HG03103 (cell line): ENCODE measurements at regions not wholly inside any gene's neighbourhood (a gene's known extent, or its start where the extent isn't known, plus 50 kb on each side); places are given as distances from the start of the nearest gene placed in this dataset.

Source experiments
- ATAC-seq: cut with Tn5 transposase; IDR thresholded peaks from one replicate; pipeline ENCODE4 v1.9.1; 2021; ENCODE audit warnings: low read depth; ENCODE audit not compliant: unreplicated experiment

GRCh38 chr21:31503939-31504338, 155.6 kb upstream of the SOD1 start:
- no peak for ATAC-seq

DNA sequence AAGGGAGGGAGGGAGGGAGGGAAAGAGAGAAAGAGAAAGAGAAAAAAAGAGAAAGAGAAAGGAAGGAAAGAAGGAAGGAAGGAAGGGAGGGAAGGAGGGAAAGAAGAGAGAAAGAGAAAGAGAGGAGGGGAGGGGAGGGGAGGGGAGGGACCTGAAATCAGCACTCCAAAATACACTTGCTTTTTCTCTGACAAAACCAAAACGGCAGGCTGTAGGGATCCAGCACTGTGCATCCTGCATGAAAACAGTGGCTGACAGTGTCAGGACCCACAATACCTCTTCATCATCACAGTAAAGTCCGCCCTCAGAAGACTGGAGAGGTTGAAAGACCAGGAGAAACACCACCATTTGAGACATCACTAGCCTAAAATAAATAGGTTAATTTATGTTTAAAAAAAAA, 156.0 kb upstream of the SOD1 start:
- ATAC-seq = no peak

GRCh38 chr21:31502537-31503143, 156.9 kb upstream of the SOD1 start:
- no peak for ATAC-seq

DNA sequence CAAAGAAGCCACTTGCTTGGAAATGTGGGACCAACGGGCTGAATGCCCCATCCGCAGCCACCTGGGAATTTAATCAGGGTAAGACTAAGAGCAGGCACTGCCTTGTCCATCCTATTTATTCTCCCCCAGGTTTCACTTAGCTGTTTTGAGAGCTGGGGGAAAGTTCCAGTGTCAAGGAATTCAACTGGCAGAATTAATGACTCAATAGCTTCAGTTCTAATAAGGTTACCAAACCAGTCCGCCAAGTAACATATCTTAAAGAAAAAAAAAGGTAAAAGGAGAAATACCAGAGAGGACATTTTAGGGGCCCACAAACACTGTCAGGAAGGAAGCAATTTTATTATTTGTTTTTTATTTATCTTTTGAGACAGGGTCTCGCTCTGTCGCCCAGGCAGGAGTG, 157.6 kb upstream of the SOD1 start:
- no peak for ATAC-seq

DNA sequence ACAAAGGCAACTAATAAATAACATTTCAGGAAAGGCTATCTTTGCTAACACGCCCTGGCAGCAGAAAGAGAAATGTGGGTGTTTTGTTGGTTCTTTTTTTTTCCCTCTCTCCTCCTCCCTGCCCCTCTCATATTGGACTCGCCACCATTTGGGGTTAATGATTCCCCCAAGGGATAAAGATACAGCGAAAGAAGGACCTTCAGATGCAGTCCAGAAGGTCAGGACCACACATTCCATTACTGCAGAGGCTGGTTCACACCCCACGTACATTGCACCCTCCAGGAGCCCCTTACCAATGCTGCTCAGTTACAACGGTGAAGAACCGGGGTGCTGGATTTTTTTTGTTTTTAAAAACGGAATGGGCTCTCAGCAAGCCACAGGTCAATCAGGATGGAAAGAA, 156.9 kb upstream of the TIAM1 start:
- no peak for ATAC-seq

DNA sequence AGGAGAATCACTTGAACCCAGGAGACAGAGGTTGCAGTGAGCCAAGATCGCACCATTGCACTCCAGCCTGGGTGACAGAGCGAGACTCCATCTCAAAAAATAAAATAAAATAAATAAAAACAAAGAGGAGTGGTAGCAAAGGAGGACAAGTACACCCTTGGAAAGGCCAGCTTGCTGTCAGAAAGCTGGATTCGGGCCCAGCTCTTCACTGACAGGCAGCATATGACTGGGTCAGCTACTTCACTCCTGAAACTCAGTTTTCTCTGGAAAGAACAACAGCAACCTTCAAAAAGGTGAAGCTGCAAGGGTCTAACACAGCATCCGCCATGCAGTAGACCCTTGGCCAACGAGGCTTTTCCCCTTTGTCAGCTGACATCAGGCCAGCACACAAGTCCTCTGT, 156.0 kb upstream of the TIAM1 start:
- ATAC-seq = no peak

- ATAC-seq = no peak
Observed at GRCh38 chr21:31498985-31499384, 154.9 kb upstream of the TIAM1 start.

GRCh38 chr21:31497914-31498313, 153.9 kb upstream of the TIAM1 start:
- ATAC-seq = no peak

DNA sequence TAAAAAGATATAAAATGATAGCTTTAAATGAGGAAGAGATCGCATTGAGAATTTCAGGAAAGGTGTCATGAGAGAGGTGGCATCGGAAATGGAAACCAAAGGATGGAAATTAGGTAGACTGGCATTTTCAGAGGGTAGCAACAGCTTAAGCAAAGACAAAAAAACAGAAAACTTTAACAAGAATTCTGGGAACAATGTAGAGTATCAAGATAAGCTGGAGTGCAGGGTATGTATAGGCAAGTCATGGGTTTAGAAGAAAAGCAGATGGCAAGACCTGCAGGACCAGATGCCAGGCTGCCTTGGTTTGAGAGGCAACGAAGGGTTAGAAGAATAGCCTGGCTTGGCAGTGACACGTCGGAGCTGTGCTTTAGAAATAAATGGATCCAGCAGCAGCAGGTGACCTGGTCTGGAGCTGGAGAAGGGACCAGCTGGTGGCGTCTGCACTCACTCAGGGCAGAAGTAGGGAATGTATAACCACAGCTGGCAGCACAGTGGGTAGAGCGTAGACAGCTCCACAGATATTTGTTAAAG, 149.4 kb upstream of the TIAM1 start:
- ATAC-seq = no peak

GRCh38 chr21:31491617-31492016, 147.6 kb upstream of the TIAM1 start:
- ATAC-seq = no peak

DNA sequence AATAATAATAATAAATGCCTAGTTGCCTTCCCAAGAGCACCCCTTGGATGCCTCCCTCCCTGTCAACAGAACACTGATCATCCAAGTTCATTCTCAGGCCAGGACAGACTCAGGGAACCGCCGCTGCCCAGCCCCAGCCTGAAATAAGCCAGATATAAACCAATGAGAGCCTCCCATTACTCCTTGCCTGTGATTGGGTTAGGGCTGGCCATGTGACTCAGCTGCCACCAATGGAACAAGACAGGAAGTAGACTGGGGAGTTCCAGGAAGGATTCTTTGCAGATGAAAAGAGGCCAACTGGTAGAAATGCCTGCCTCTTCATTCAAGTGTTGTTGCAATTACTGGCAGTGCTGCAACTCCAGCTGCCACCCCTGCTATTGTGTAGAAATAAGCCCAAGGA, 146.4 kb upstream of the TIAM1 start:
- ATAC-seq = no peak

- no peak for ATAC-seq
Observed at GRCh38 chr21:31489726-31490125, 145.7 kb upstream of the TIAM1 start.

GRCh38 chr21:31489014-31489413, 145.0 kb upstream of the TIAM1 start:
- no peak for ATAC-seq

DNA sequence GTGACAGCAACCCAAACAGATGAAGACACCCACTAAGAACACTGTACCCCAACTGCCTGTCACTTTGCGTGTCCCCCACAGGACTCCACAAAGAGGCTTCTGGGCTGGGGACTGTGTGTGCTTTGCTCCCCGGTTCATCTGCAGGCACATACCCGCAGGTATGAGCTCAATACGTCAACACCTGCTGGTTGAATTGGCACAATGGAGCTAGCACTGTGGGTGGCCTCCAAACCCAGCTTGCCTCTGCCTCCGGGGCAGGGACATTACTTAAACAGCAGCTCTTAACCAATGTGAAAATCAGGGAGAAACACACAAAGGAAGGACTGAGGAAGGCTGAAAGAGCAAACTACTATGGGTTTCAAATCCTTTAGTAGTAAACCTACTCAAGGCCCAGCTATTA, 140.2 kb upstream of the TIAM1 start:
- no peak for ATAC-seq

DNA sequence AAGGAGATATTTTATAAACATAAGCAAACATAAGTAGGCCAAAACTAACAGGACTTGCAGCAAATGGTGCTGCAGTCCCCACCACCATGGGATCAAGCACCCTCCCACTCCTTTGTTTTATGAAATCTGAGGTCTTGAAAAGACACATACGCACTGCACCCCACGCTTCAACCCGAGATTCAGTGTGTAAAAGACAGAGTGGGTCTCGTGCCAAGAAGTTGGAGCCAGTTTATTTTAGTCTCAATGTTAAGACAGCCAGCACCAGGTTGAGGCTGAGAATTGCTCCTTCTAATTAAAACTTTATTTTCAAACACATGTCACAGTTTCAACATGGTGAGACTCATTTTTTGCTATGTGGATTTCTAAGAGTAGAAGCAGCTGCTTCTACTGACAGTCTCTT, 139.1 kb upstream of the TIAM1 start:
- no peak for ATAC-seq

- ATAC-seq = no peak
Observed at GRCh38 chr21:31482460-31482859, 138.4 kb upstream of the TIAM1 start.

DNA sequence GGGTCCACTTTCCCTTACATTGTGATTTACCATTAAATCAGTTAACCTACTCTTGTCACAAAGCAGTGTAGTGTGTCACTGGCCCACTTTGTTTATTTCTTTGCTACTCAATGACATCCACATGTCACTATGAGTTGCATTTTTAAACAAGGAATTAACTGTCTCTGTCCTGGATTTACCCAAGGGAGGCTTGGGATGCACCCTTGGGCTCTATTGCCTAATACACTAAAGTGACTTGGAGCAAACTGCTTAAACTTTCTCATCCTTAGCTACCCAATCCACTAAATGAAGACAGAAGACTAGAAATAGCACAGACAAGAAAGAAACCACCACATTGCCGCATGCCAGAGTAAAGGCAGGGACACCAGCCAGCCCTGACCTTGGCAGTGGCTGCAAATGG, 136.2 kb upstream of the TIAM1 start:
- ATAC-seq = no peak

DNA sequence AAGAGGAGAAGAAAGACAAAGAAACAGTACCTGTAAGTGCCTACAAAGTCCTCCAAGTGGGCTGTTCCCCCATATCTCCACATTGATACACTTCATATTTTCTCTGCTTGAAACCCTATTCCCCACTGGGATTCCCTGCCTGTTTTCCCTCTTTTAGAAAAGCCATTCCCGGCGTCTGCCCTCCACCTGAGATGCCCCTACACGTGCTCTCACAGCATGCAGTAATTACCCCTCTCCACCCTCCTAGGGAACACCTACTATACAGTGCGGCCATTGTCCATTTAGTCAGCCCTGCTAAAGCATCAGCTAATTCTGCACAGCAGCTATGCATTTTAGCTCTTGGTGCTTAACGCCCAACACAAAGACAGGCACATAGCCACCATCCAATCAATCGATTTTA, 135.7 kb upstream of the TIAM1 start:
- no peak for ATAC-seq

DNA sequence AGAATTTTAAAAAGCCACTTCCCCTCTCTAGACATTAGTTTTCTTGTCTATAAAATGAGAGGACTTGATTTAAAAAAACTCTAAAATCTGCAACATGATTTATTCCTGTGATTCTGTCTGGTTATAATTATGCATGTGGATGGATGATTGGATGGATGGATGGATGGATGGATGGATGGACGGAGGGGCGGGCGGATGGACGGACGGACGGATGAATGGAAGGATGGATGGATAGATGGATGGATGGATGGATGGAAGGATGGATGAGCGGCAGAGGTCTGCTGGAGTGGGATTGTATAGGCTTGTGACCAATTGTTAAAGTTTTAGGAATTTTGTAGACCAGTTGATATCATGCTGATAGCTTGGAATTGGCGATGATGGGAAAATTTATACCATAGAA, 135.2 kb upstream of the TIAM1 start:
- ATAC-seq = no peak

GRCh38 chr21:31476263-31477022, 132.4 kb upstream of the TIAM1 start:
- no peak for ATAC-seq

DNA sequence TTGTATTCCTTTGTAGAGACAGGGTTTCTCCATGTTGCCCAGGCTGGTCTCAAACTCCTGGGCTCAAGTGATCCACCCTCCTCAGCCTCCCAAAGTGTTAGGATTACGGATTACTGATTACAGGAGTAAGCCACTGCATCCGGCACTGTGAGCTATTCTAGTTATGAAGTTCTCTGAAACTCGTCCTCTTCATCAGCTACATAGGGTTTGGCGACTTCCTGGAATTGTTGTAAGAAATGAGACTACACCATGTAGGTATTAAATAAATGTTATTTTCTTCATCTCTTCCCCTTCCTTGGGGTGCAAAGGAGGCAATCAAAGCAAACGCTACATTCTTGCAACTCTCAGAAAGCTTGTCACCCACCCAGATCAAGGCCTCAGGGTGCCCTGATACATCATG, 131.2 kb upstream of the TIAM1 start:
- ATAC-seq = no peak

- no peak for ATAC-seq
Observed at GRCh38 chr21:31473685-31474345, 129.8 kb upstream of the TIAM1 start.
